ENCODE measurements at regions not wholly inside any gene's neighbourhood (a gene's known extent, or its start where the extent isn't known, plus 50 kb on each side); places are given as distances from the start of the nearest gene placed in this dataset.
"Not testable (repeated sequence)": the region's sequence is repeated elsewhere in the genome, so short reads cannot be mapped to it uniquely, and the experiment has no call there.

DNA sequence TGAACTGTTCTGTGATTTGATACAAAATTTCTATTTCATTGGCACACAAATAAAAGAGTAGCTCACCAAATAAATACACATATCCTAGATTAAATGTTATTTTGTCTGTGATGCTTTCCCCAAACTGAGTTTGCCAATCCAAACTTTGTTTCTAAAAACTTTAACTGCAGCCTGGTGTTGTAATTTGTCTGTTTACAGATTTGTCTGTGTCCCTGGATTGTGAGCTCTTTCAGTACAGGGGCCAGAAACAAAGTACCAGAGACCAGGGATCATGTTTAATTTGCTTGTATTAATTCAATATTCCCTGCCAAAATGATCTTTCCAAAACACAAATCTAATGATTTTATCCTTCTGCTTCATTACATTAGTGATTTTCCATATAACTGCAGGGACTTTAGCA is 1044.6 kb upstream of the GJE1 start:
- no peak for DNase-seq (ENCODE audit: low read depth in 2 of 2)

DNA sequence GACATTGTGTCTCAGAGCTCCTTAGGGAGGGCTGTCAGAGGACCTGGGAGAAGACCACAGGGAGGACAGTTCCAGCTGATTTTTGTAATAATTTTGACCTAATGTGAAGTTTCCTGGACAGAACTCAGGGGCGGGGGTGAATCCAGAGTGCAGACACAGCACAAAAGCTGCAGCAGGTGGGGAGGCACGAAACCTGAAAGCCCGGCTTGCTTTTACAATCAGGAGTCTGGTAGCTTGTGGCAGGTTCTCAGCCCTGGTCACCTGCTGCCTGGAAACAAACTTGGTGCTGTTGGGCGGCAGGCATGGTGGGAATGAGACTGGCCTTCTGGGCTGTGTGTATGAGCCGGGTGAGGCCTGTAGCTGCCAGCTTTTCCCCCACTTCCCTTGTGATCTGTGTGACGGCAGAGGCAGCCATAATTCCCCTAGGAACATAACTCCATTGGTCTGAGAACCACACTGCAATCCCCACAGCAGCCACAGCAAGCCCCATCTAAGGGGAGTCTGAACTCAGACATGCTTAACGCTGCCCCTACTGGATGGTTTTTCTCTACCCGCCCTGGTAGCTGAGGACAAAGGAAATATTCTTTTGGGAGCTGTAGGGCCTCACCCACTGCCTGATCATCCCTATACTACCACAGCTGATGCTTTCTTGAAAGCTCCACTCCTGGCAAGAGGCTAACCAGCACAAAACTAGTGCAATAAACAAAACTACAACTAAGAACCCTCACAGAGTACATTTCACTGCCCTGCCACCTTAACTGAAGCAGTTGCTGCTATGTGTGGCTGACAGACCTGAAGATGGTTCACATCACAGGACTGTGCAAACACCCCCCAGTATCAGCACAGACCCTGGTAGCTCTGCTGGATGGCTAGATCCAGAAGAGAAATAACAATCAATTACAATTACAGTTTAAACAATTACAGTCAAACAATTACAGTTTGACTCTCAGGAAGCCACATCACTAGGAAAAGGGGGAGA is 1055.1 kb upstream of the GJE1 start:
- DNase-seq (ENCODE audit: low read depth in 2 of 2) = no peak

DNA sequence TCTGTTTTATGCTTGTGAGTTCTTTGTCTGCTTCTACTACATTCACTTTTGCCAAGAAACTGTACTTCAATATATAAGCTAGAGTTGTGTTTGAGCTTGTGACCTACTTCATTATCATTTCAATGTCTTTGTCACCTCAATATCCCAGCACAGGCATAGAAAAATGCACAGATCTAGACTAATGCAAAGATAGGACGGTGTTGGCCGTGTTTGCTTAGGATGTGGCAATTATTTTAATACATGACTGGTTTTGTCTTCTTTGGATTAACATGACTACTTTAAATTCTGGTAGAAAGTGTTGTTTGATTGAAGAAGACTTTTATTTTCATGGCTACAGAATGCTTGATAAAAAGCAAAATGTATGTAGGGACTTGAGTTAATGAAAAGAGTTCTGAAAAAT is 1075.0 kb upstream of the GJE1 start:
- no peak for DNase-seq (ENCODE audit: low read depth in 2 of 2)

DNA sequence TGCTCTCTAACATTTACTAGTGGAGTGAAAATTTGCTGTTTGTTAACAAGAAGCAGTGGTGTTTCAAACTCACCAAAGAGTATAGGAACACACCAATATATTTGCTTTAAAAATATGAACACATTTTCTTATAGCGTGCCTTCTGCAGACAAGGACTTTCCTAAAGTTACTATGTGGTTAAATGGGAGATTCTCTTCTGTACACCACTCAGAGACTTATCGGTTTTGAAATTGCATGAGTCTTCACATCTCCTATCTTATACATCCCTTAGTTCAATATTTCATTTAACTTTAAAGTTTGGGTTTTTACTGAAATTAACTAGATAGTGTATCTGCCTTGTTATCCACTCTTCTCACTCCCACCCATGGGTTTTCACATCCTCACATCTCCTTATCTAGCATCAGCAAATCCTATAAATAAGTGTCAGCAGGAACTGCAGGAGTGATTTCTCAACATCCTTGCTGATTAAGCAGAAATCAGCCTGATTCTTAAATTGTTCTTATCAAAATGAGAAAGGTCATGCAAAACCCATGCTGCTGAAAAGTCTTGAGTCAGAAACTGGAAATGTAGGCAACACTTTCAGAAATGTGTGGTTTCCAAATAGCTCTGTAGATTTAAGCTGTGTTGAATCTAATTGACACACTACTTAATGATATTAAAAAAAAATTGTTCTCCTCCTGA is 1075.6 kb upstream of the GJE1 start:
- DNase-seq (ENCODE audit: low read depth in 2 of 2) = no peak

DNA sequence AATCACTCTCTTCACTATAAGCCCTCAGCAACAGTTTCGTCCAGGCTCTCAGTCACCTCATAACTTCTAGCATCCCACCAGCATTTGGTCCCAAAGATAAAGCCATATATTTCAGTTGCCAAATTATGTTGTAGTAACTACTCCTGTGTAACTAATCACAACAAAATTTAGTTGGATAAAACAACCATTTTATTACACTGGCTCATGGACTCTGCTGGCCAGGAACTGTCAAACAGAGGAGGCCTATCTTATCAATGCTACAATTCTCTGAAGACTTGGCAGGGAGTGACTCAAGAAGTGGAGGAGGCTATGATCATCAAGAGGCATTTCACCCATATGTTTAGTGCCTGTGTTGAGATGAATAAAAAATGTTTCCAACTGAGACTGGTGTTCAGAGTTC is 1082.3 kb upstream of the GJE1 start:
- DNase-seq (ENCODE audit: low read depth in 2 of 2) = no peak

DNA sequence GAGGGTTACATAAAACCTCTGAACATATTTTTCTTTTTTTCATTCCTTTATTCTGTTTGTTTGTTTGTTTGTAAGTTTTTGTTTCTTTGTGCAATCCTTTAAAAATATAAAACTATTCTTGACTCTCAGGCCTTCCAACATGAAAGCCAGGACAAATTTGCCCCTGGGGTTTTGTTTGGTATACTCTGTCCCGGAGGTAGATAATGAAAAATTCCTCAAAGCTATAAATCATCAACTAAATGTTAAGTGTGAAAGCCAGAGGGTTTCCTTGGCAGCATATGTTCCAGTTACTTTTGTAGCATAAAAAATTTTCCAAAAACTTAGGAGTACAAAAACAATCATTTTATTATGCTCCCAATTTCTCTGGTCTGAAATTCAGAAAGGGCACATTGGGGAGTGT is 1084.3 kb upstream of the GJE1 start:
- DNase-seq (ENCODE audit: low read depth in 2 of 2) = no peak

DNA sequence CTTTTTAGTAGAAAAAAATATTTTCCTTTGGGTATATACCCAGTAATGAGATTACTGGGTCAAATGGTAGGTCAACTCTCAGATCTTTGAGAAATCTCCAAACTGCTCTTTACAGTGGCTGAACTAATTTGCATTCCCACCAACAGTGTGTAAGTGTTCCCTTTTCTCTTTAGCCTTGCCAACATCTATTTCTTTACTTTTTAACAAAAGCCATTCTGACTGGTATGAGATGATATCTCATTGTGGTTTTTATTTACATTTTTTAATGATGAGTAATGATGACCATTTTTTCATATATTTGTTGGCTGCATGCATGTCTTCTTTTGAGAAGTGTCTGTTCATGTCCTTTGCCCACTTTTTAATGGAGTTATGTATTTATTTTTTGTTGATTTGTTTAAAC is 1086.2 kb upstream of the GJE1 start:
- DNase-seq (ENCODE audit: low read depth in 2 of 2) = not testable (repeated sequence)

DNA sequence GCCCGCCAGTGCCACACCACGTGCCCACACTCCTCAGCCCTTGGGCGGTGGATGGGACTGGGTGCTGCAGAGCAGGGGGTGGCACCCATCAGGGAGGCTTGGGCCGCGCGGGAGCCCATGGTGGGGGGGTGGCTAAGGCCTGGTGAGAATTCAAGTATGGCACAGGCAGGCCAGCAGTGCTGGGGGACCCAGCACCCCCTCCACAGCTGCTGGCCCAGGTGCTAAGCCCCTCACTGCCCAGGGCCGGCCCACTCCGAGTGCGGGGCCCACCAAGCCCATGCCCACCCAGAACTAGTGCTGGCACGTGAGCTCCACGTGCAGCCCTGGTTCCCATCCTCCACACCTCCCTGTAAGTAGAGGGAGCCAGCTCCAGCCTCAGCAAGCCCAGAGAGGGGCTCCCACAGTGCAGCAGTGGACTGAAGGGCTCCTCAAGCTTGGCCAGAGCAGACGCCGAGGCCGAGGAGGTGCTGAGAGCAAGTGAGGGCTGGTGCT is 1091.1 kb upstream of the GJE1 start:
- DNase-seq (ENCODE audit: low read depth in 2 of 2) = no peak

DNA sequence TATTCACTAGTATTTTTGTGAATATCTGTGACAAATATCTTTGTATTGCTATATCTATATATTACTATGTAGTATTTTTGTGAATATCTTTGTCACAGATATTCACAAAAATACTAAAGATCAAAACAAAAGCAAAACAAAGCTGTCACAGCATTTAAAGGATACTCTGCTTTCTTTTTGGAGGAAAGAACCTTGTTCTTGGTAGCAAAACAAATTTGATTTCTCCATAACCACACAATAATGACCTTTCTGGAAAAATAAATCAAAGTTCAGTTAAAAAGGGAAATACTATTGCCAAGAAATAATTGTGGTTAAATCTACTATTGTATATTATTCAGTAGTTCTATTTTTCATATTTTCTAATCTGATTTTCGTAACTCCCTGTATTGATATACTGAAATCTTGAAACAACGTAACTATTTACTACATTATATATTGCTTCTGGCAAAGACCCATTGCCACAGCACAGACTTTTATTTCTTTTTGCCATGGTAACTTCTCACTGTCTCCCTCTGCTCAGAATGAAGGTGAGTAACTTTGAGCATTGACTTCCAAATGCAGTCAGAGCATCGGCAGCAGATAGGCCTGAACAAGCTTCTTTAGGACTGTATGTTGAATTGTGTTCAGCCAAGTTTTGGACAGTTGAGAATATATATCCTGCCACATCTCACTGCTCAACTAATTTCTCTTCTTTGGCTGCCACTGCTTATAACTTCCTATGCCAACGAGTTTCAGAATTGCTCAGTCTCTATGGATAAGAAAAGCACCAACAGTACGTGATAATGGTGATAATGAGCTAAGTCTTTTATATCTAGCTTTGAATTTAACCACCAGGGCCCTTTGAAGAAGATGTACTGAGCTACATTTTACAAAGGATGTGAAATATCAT is 1097.2 kb upstream of the GJE1 start:
- no peak for DNase-seq (ENCODE audit: low read depth in 2 of 2)

DNA sequence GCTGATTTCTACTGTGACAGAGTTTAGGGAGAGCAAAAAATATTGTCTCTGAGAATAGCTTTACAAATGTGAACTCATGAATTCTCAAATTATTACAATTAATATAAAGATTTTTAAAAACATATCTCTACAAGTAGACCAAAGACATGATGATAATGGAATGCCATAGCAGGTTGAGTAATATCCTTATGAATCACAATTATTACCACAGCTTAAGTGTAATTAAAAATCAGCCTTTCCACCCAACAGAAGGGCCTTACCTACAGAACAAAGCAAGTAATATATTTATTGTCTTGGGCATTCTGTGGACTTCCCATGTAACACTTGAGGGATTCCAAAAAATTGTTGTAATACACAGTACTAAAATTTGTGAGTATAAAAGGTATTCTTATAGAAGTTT is 1099.6 kb upstream of the GJE1 start:
- no peak for DNase-seq (ENCODE audit: low read depth in 2 of 2)

DNA sequence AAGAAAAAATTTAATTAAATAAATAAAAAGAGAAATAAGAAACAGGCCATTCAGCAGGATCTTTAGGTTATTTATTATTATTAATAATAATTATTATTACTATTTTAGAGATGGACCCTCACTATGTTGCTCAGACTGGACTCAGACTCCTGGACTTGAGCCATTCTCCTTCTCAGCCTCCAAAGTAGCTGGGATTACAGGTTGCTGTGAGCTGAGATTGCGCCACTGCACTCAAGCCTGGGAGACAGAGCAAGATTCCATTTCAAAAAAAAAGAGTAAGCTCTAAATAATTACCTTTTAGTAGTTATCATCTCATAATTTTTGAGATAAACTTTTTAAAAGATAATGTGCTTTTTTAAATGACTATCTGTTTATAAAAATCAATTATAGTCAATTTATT is 1102.8 kb upstream of the GJE1 start:
- no peak for DNase-seq (ENCODE audit: low read depth in 2 of 2)

DNA sequence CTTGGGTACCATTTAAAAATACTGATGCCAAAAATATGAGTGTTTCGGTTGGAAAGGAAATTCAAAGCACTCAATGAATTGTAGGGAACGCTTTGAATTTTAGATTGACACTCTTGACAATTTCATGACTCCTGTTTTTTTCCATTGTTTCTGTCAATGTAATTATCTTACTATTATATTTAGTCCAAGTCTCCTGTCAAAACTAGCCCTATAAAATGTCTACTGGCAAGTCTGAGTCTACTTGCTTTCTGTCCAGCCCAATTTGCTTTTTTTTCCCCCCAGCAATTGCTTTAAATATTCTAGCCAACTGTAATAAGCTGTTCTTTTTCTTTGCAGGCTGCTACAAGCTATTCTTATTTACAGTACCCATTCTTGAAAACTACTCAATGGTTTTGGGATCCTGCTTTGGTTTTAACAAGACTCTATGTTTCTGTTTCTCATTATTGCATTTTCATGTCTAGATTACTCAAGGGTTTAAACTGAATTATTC is 1103.9 kb upstream of the GJE1 start:
- DNase-seq (ENCODE audit: low read depth in 2 of 2) = no peak

DNA sequence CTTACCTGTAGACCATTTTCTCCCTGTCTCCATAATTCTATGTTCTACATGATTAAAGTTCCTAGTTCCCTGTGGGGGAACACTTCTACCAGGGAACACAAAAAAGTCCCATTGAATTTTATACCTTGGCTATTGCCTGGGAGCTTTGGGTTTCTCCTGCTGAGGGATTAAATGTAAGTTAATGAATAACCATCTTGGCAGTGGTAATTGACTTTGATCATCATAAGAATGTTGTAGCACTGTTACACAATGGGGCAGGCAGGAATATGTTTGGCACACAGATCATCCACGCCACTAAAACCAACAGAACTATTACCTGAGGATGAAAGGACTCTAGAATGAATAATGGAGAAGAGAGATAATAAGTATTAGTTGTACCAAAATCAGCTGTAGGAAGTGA is 1106.2 kb upstream of the GJE1 start:
- no peak for DNase-seq (ENCODE audit: low read depth in 2 of 2)

DNA sequence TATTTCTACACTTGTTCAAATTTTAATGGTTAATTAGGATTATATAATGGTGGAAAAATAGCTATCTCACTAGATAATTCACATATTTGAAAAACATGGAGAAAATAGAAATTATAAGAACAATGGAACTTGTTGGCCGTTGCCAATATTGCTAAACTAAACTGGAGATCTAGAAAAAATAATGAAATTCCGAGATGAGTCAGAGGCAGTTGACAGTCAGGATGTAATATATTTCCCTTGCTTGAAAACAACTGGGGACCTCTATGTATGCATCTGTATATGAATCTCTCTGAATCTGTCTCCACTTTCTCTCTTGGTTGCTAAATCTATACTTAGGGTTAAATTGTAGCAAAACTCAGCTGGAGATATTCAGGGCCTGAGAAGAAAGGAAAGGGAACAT is 1108.2 kb upstream of the GJE1 start:
- DNase-seq (ENCODE audit: low read depth in 2 of 2) = no peak

DNA sequence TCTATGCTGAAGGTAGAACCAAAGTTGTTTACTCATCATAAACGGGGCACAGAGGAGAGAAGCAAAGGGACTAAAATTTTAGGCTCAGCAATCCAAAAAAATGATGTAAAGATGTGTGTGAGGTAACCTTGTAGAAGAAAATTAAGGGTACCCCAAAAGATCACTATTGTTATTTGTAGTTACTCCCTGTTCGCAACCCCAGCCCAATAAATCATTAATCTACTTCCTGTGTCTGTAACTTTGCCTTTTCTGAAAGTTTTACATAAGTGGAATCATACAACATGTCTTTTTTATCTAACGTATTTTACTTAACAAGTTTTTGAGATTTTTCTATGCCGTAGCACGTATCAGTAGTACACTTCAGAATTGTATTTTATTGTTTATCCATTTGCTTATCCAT is 1114.8 kb upstream of the GJE1 start:
- no peak for DNase-seq (ENCODE audit: low read depth in 2 of 2)

DNA sequence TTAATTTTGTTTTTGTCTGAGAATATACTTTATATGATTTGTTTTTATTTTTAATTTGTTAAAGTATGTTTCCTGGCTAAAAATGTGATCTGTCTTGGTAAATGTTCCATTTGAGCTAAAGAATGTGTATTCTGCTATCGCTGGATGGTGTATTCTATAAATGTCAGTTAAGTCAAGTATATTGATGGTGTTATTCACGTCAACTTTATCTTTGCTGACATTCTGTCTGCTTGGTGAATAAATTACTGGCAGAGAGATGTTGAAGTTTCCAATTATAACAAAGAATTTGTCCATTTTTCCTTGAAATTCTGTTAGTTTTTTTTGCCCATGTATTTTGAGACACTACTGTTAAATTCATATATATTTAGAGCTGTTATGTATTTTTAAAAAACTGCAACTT is 1131.8 kb upstream of the GJE1 start:
- no peak for DNase-seq (ENCODE audit: low read depth in 2 of 2)

DNA sequence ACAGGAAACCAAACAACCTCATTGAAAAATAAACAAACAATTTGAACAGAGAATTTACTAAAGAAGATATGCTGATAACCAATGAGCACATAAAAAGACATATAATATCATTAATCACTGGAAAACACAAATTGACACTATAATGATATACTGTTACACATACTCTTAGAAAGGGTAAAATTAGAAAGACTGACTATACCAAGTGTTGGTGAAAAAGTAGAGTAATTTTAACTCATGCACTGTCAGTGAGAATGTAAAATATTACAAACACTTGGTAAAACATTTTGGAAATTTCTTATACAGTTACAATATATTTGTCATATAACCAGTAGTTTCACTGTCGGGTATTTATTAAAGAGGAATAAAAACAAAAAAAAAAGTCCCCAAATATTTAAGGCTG is 1139.2 kb upstream of the GJE1 start:
- DNase-seq (ENCODE audit: low read depth in 2 of 2) = no peak

DNA sequence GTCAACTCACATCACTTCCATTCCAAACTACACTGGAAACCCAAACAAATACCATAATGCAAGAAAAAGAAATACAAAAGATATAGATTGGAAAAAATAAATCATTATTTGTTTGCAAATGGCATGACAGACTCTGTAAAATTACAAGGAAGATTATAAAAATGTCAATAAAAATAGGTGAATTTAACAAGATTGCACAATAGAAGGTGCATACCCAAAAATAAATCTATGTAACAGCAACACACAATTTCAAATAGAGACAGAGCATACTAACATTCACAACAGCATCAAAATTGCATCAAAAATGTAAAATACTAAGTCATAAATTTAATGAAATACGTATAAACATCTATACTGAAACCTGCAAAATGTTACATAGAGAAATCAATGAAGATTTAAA is 1140.0 kb upstream of the GJE1 start:
- no peak for DNase-seq (ENCODE audit: low read depth in 2 of 2)

DNA sequence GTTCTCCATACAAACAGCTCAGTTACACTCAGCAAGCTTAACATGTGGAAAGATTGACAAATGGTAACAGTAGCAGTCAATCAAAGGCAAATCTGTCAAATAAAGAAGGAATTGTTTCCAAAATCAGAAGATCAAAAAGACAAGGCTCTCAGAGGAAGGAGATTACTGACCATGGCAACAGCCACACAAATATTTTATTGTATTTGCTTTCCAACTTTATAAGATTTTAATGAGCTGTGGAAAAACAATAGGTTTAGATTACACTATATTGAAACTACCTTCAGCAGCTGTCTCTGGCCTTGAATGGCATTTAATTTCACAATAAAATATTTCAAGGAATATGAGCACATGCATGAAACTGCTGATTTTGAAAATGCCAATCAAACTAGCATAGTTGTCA is 1143.9 kb upstream of the GJE1 start:
- no peak for DNase-seq (ENCODE audit: low read depth in 2 of 2)

DNA sequence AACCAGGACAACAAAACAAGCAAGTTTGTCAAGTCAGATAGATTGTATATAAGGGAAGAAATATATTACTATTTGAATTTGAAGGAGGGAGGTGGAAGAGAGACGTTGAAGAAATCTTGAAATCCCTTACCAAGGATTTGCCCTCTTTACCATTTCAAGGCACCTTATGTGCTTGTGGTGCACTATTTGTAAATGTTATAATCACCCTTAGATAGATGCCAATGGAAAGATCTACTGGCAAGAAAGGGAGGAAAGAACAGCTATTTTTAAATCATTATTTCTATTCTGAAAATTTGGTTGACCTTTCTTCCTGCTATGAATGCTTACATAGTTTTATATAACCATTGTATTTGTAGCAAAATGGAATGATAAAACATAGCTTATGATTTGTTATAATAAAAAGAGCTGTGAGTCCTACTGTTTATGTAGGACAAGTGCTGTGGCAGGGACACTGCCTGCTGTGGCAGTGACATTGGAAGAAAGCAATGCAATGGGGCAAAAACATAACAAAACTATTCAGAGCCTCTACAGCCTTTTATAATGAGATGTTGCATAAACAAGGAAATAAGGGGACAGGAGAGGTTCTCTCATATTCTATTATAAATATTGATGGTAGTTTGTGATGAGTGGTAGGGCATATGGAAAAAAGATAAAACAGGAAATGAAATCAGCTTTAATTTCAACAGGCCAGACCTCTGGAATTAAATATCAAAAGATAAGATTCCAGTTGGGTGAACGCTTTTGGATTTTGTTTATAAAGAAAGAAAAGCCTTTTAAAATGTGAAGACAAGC is 1145.2 kb upstream of the GJE1 start:
- no peak for DNase-seq (ENCODE audit: low read depth in 2 of 2)

DNA sequence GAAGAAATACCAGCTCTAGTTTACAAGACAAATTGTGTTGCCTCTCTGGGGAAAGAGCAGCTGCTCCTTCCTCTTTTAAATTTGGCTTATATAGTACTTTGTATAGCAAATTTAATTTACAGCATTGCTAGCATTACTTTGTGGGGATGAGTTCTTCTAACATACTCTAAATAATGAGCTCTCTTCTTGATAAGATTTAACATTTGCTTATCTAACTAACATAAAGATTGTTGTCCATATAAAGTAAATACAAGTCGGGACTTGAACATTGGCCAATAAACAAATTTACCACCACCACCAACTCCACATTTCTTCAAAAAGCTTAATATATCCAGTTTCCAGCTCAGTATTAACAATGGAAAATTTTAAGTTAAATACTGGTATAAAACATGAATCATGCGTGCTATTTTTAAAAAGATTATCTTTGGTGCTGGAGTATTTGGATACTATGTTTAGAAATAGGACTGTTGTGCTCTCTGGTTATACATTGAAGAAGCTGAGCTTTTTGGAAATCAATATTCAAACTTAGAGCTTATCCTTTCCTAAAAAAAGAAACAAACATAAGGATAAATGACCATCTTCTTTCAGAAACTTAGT is 1146.9 kb upstream of the GJE1 start:
- no peak for DNase-seq (ENCODE audit: low read depth in 2 of 2)

Data from stimulated activated CD8-positive, alpha-beta memory T cell treated with anti-CD3 and anti-CD28 coated beads, Interleukin-7, amount 100 ng/mL, for 4 hours (primary cell).